HL-60 (cell line): ENCODE measurements at regions not wholly inside any gene's neighbourhood (a gene's known extent, or its start where the extent isn't known, plus 50 kb on each side); places are given as distances from the start of the nearest gene placed in this dataset.

ENCODE experiments used
- GABPA ChIP-seq: IDR thresholded peaks from 2 replicates; pipeline ENCODE4 v1.6.1; 2012; ENCODE audit warnings: low read depth
- POLR2AphosphoS5 ChIP-seq: IDR thresholded peaks from 2 replicates; pipeline ENCODE4 v1.6.1; 2012; ENCODE audit warnings: low read depth
- REST ChIP-seq: IDR thresholded peaks from 2 replicates; pipeline ENCODE4 v1.6.1; 2012; ENCODE audit warnings: low read depth; ENCODE audit not compliant: insufficient replicate concordance
- SPI1 ChIP-seq: IDR thresholded peaks from 2 replicates; pipeline ENCODE4 v1.6.1; 2012; ENCODE audit warnings: low read depth, mild to moderate bottlenecking, borderline replicate concordance
- TF ChIP-seq, protein P1 (sequence below): IDR thresholded peaks from one replicate; pipeline ENCODE4 v1.5.1; 2011; ENCODE audit warnings: low read length, control low read depth, inconsistent platforms; ENCODE audit not compliant: insufficient read depth

DNA sequence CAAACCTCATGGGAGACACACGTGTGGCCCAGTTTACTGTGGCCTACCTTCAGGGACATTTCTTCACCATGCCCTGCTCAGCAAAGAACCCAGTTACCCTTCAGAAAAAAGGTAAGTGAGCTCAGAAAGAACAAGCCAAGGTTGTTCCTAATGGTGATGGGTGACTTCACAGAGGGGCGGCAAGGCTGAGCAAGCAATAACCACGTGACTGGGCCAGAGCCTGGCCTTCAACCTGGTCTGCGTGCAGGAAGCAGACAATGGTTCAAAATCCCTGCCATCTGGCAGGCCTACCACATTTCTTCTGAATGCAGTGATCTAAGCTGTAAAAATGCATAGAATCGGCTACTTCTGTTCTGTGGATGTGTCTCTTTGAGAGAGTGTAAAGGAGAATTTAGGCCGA is 115.5 kb upstream of the CST7 start:
- TF ChIP-seq REST (no peak), POLR2AphosphoS5 (no peak), GABPA (no peak), SPI1 (no peak)
- TF ChIP-seq, protein P1, sequence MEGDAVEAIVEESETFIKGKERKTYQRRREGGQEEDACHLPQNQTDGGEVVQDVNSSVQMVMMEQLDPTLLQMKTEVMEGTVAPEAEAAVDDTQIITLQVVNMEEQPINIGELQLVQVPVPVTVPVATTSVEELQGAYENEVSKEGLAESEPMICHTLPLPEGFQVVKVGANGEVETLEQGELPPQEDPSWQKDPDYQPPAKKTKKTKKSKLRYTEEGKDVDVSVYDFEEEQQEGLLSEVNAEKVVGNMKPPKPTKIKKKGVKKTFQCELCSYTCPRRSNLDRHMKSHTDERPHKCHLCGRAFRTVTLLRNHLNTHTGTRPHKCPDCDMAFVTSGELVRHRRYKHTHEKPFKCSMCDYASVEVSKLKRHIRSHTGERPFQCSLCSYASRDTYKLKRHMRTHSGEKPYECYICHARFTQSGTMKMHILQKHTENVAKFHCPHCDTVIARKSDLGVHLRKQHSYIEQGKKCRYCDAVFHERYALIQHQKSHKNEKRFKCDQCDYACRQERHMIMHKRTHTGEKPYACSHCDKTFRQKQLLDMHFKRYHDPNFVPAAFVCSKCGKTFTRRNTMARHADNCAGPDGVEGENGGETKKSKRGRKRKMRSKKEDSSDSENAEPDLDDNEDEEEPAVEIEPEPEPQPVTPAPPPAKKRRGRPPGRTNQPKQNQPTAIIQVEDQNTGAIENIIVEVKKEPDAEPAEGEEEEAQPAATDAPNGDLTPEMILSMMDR = no peak
